ENCODE measurements at regions not wholly inside any gene's neighbourhood (a gene's known extent, or its start where the extent isn't known, plus 50 kb on each side); places are given as distances from the start of the nearest gene placed in this dataset.

DNA sequence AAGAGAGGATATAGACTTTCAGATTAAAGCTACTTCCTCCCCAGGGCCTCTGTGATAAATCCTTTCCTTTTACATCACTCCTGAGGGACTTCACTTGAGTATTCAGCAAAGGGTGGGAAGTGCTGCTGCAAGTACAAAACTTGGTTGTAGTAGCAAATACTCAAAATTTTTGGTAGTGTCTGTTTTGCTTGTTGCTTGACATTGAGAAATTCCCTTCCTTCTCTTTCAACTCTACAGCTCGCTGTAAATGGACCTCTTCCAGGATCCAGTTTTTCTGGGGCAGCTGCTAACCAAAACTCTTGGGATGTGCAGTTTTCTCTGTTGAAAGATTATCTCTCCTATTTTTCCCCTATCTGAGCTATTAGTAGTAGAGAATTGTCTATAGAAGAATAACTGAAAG is 472.0 kb downstream of the CD109 start:
- no peak for TF ChIP-seq POLR2A (IDR thresholded peaks at IDR 0.05)
- TF ChIP-seq, protein P1, sequence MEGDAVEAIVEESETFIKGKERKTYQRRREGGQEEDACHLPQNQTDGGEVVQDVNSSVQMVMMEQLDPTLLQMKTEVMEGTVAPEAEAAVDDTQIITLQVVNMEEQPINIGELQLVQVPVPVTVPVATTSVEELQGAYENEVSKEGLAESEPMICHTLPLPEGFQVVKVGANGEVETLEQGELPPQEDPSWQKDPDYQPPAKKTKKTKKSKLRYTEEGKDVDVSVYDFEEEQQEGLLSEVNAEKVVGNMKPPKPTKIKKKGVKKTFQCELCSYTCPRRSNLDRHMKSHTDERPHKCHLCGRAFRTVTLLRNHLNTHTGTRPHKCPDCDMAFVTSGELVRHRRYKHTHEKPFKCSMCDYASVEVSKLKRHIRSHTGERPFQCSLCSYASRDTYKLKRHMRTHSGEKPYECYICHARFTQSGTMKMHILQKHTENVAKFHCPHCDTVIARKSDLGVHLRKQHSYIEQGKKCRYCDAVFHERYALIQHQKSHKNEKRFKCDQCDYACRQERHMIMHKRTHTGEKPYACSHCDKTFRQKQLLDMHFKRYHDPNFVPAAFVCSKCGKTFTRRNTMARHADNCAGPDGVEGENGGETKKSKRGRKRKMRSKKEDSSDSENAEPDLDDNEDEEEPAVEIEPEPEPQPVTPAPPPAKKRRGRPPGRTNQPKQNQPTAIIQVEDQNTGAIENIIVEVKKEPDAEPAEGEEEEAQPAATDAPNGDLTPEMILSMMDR (IDR thresholded peaks at IDR 0.05): no peak
